ENCODE measurements at regions not wholly inside any gene's neighbourhood (a gene's known extent, or its start where the extent isn't known, plus 50 kb on each side); places are given as distances from the start of the nearest gene placed in this dataset.

- H3K27ac ChIP-seq, result no peak overlapping the region
- H3K4me2 ChIP-seq, result no peak overlapping the region
- no peak for FAIRE-seq
- H3K9me3 ChIP-seq, result no peaks in the 10 kb centered on the region
- no peak for ATAC-seq
- DNase-seq (ENCODE audit: low read depth in 1 of 2, low spot score in 1 of 2), result no peak
- peaks cover 6% of the 10 kb centered on the region; the same call in 2 of the 3 replicates for H3K4me1 ChIP-seq
- over 99% methylated on average over 5 of the region's 5 CpGs for WGBS (ENCODE audit: missing lambda C conversion rate)
- ChIA-PET POLR2A (no interaction called here), CTCF (no interaction called here)
- no peak for TF ChIP-seq ATOH8 (CRISPR knock-in tag; IDR thresholded peaks at IDR 0.05; ENCODE audit: low read depth)
- no peak for TF ChIP-seq BHLHE40 (IDR thresholded peaks at IDR 0.05; ENCODE audit: low read depth, low read length)
- TF ChIP-seq TP53 (CRISPR knock-in tag; IDR thresholded peaks at IDR 0.05), result no peak
- TF ChIP-seq USF2 (IDR thresholded peaks at IDR 0.05), result no peak
- TF ChIP-seq CBX2 (IDR thresholded peaks at IDR 0.05; ENCODE audit: borderline replicate concordance, low read depth), result no peak
- TF ChIP-seq MAX (IDR thresholded peaks at IDR 0.05), result no peak
- no peak for TF ChIP-seq JUN (IDR thresholded peaks at IDR 0.05)
- no peak for TF ChIP-seq SMC3 (IDR thresholded peaks at IDR 0.05)
- TF ChIP-seq RNF2 (IDR thresholded peaks at IDR 0.05; ENCODE audit: borderline replicate concordance, low read depth), result no peak
- TF ChIP-seq HES2 (IDR thresholded peaks at IDR 0.05), result no peak
- no peak for TF ChIP-seq E2F6 (IDR thresholded peaks at IDR 0.05; ENCODE audit: borderline replicate concordance, low read depth)
- TF ChIP-seq CTCF (IDR thresholded peaks at IDR 0.05), result no peak
- TF ChIP-seq NPAS2 (CRISPR knock-in tag; IDR thresholded peaks at IDR 0.05; ENCODE audit: borderline replicate concordance), result no peak
- no peak for TF ChIP-seq ZNF302 (CRISPR knock-in tag; IDR thresholded peaks at IDR 0.05)
- H3K4me3 ChIP-seq, result no peak overlapping the region
Measured at GRCh38 chr6:21870076-21870730, 276.7 kb downstream of the SOX4 start.

GRCh38 chr6:21871831-21872230, 278.3 kb downstream of the SOX4 start:
- DNase-seq (ENCODE audit: low read depth in 1 of 2, low spot score in 1 of 2) (no peak), ATAC-seq (no peak), FAIRE-seq (no peak)
- TF ChIP-seq ELK1 (IDR thresholded peaks at IDR 0.05; ENCODE audit: low read depth, low read length) (no peak), RARB (CRISPR knock-in tag; IDR thresholded peaks at IDR 0.05) (no peak), ZNF302 (CRISPR knock-in tag; IDR thresholded peaks at IDR 0.05) (no peak), PHF8 (IDR thresholded peaks at IDR 0.05; ENCODE audit: borderline replicate concordance, low read depth) (no peak), ZSCAN20 (CRISPR knock-in tag; IDR thresholded peaks at IDR 0.05) (no peak), EP300 (IDR thresholded peaks at IDR 0.05) (no peak), REST (IDR thresholded peaks at IDR 0.05) (no peak), ZC3H11A (IDR thresholded peaks at IDR 0.05) (no peak), HEYL (CRISPR knock-in tag; IDR thresholded peaks at IDR 0.05) (no peak), HOXA7 (CRISPR knock-in tag; IDR thresholded peaks at IDR 0.05) (no peak), ESRRA (IDR thresholded peaks at IDR 0.05; ENCODE audit: borderline replicate concordance, low read length) (no peak), CEBPB (IDR thresholded peaks at IDR 0.05) (no peak), HES2 (IDR thresholded peaks at IDR 0.05) (no peak), USF2 (IDR thresholded peaks at IDR 0.05) (no peak), EHF (CRISPR knock-in tag; IDR thresholded peaks at IDR 0.05) (no peak)
- H3K4me3 ChIP-seq, result no peak overlapping the region
- H3K4me1 ChIP-seq, result peaks cover 6% of the 10 kb centered on the region; the same call in 2 of the 3 replicates
- 92% methylated on average over 5 of the region's 5 CpGs for WGBS (ENCODE audit: missing lambda C conversion rate)
- H3K27ac ChIP-seq, result 0 out of 6 replicates have a peak overlapping the region, but pooled peaks of 1 of the 2 experiments have one; percentile 45
- ChIA-PET POLR2A (no interaction called here), CTCF (no interaction called here)
- H3K9me3 ChIP-seq, result no peaks in the 10 kb centered on the region
- H3K4me2 ChIP-seq, result no peak overlapping the region

All from A549 (cell line).